HL-60 (cell line): ENCODE measurements at regions not wholly inside any gene's neighbourhood (a gene's known extent, or its start where the extent isn't known, plus 50 kb on each side); places are given as distances from the start of the nearest gene placed in this dataset.

ENCODE experiments used
- DNase-seq, 2 experiments: peaks; one replicate each; pipeline ENCODE4 v3.0.0-alpha.2; 2010 to 2020; ENCODE audit warnings: low read depth in 1 of 2, low spot score in 1 of 2
- H3K27ac ChIP-seq: fragments of 250-450 bp; sonication (Bioruptor Pico); replicated peaks from 2 replicates; pipeline ENCODE4 v1.5.1; 2020; ENCODE audit warnings: mild to moderate bottlenecking, moderate library complexity
- H3K27me3 ChIP-seq: fragments of 250-450 bp; sonication (Bioruptor Pico); 2 replicates; pipeline ENCODE4 v1.5.1; 2021; ENCODE audit warnings: mild to moderate bottlenecking, moderate library complexity; ENCODE audit not compliant: insufficient read depth, poor library complexity, severe bottlenecking
- H3K4me3 ChIP-seq: replicated peaks from 2 replicates; pipeline ENCODE4 v1.5.1; 2011; ENCODE audit warnings: mild to moderate bottlenecking, control low read depth, low read length; ENCODE audit not compliant: insufficient read depth
- CTCF ChIP-seq: IDR thresholded peaks from one replicate; pipeline ENCODE4 v1.5.1; 2011; ENCODE audit warnings: low read length, control low read depth, inconsistent platforms; ENCODE audit not compliant: insufficient read depth
- GABPA ChIP-seq: IDR thresholded peaks from 2 replicates; pipeline ENCODE4 v1.6.1; 2012; ENCODE audit warnings: low read depth
- POLR2AphosphoS5 ChIP-seq: IDR thresholded peaks from 2 replicates; pipeline ENCODE4 v1.6.1; 2012; ENCODE audit warnings: low read depth
- SPI1 ChIP-seq: IDR thresholded peaks from 2 replicates; pipeline ENCODE4 v1.6.1; 2012; ENCODE audit warnings: low read depth, mild to moderate bottlenecking, borderline replicate concordance
- TF ChIP-seq, protein P1 (sequence below): IDR thresholded peaks from 2 replicates; pipeline ENCODE4 v1.6.1; 2012; ENCODE audit warnings: low read depth; ENCODE audit not compliant: insufficient replicate concordance

- Histone ChIP-seq H3K4me3 (no peak overlapping the region), H3K27ac (no peak overlapping the region), H3K27me3 (no peaks in the 10 kb centered on the region)
- TF ChIP-seq CTCF (no peak), POLR2AphosphoS5 (no peak), SPI1 (no peak), GABPA (no peak)
- TF ChIP-seq, protein P1, sequence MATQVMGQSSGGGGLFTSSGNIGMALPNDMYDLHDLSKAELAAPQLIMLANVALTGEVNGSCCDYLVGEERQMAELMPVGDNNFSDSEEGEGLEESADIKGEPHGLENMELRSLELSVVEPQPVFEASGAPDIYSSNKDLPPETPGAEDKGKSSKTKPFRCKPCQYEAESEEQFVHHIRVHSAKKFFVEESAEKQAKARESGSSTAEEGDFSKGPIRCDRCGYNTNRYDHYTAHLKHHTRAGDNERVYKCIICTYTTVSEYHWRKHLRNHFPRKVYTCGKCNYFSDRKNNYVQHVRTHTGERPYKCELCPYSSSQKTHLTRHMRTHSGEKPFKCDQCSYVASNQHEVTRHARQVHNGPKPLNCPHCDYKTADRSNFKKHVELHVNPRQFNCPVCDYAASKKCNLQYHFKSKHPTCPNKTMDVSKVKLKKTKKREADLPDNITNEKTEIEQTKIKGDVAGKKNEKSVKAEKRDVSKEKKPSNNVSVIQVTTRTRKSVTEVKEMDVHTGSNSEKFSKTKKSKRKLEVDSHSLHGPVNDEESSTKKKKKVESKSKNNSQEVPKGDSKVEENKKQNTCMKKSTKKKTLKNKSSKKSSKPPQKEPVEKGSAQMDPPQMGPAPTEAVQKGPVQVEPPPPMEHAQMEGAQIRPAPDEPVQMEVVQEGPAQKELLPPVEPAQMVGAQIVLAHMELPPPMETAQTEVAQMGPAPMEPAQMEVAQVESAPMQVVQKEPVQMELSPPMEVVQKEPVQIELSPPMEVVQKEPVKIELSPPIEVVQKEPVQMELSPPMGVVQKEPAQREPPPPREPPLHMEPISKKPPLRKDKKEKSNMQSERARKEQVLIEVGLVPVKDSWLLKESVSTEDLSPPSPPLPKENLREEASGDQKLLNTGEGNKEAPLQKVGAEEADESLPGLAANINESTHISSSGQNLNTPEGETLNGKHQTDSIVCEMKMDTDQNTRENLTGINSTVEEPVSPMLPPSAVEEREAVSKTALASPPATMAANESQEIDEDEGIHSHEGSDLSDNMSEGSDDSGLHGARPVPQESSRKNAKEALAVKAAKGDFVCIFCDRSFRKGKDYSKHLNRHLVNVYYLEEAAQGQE, result no peak
- DNase-seq, result no peak
These were observed 168.0 kb downstream of the DKK1 start for GRCh38 chr10:52481986-52482555.

- TF ChIP-seq SPI1 (no peak), POLR2AphosphoS5 (no peak), CTCF (no peak), GABPA (no peak)
- TF ChIP-seq, protein P1, result no peak
- Histone ChIP-seq H3K27me3 (no peaks in the 10 kb centered on the region), H3K4me3 (no peak overlapping the region), H3K27ac (no peak overlapping the region)
- no peak for DNase-seq
These were observed 169.5 kb downstream of the DKK1 start for GRCh38 chr10:52483587-52483986.

DNA sequence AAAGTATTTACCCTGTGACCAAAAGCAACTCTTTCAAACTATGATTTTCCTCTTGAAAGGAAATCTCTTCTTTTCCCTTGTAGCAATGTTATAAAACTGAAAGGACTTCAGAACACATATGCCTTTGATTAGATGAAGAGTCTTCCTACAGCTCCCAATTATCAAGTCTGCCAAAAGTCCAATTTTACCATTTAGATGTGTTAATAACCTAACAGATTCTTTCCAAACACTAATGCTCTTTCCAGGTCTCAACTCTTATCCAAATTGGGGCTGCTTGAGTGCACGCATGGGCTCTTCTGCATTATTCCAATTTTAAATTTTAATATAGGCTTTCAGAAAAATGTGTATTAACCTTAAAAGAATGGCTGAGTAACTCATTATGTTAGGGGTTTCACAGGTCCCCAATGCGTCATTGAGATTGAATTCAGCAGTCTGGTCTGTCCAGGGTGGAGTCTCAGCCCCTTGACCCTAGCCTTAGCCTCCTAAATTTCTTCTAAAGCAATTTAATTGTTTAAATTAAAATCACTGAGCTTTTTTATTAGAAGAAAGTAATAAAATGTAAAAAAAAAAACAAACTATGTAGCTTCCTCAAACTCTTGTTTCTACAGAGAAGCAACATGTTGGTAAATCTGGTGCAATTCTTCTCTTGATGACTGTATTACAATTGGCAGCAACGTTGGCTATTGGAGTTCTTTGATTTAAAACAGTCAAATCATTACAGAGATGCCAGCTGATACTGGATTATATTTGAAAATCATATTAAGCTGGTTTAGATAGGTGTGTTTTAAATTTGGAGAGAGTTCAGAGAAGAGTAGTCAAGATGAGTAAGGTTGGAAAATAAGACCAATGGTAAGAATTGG is 170.4 kb downstream of the DKK1 start:
- DNase-seq, result no peak
- no peak overlapping the region for H3K4me3 ChIP-seq
- no peaks in the 10 kb centered on the region for H3K27me3 ChIP-seq
- H3K27ac ChIP-seq, result no peak overlapping the region
- no peak for TF ChIP-seq SPI1
- TF ChIP-seq GABPA, result no peak
- TF ChIP-seq, protein P1, result no peak
- TF ChIP-seq CTCF, result no peak
- TF ChIP-seq POLR2AphosphoS5, result no peak
